H1 (cell line): ENCODE measurements at regions not wholly inside any gene's neighbourhood (a gene's known extent, or its start where the extent isn't known, plus 50 kb on each side); places are given as distances from the start of the nearest gene placed in this dataset.

Source experiments
- CTCF ChIA-PET: fragments of 300-600 bp; sonication (Branson Sonifier 250); formaldehyde crosslinking; loops from one replicate; lab custom pipeline; 2021; ENCODE audit not compliant: partially characterized antibody; lab: Charles Lee
- POLR2A ChIA-PET: fragments of 300-600 bp; sonication (Branson Sonifier 250); formaldehyde crosslinking; loops from one replicate; lab custom pipeline; 2021; ENCODE audit warnings: inconsistent platforms; ENCODE audit not compliant: partially characterized antibody; lab: Charles Lee
- DNase-seq, 2 experiments: peaks; one replicate each; pipeline versions ENCODE4 v3.0.0 to v3.0.0-alpha.2; 2010 to 2022; ENCODE audit warnings: low spot score in 2 of 2, low read depth in 1 of 2, mixed read lengths in 1 of 2
- FAIRE-seq: peaks from 2 replicates; lab custom pipeline; 2011; peaks lifted over from hg19 to GRCh38; lab: Jason Lieb, UNC
- H2AFZ ChIP-seq: 2 replicates; pipeline ENCODE4 v1.8.1; 2012; ENCODE audit warnings: low read length, inconsistent platforms
- H2AK5ac ChIP-seq: 2 replicates; pipeline ENCODE4 v1.6.1; 2013; ENCODE audit warnings: low read depth, low read length
- H2BK120ac ChIP-seq: replicated peaks from 2 replicates; pipeline ENCODE3; 2013; ENCODE audit warnings: low read depth, low read length, inconsistent platforms
- H2BK12ac ChIP-seq: 2 replicates; pipeline ENCODE4 v1.6.1; 2013; ENCODE audit warnings: low read depth, low read length
- H2BK15ac ChIP-seq: 2 replicates; pipeline ENCODE4 v1.6.1; 2013; ENCODE audit warnings: low read length
- H2BK20ac ChIP-seq: 2 replicates; pipeline ENCODE4 v1.6.1; 2013; ENCODE audit warnings: low read length
- H2BK5ac ChIP-seq: 2 replicates; pipeline ENCODE4 v1.6.1; 2013; ENCODE audit warnings: low read depth, low read length
- H3K14ac ChIP-seq: 2 replicates; pipeline ENCODE4 v1.6.1; 2013; ENCODE audit warnings: inconsistent platforms; ENCODE audit not compliant: insufficient read length
- H3K18ac ChIP-seq: 2 replicates; pipeline ENCODE4 v1.6.1; 2013; ENCODE audit warnings: low read length; ENCODE audit errors: extremely low read depth
- H3K23ac ChIP-seq: 2 replicates; pipeline ENCODE4 v1.6.1; 2013; ENCODE audit warnings: inconsistent platforms; ENCODE audit not compliant: insufficient read length
- H3K23me2 ChIP-seq: 2 replicates; pipeline ENCODE4 v1.6.1; 2013; ENCODE audit warnings: low read depth, low read length
- H3K27ac ChIP-seq: 2 replicates; pipeline ENCODE4 v1.6.1; 2011; ENCODE audit warnings: low read depth, low read length, inconsistent platforms
- H3K27me3 ChIP-seq, 4 experiments: replicated peaks in 1 of 4; 1 replicate in 1 of 4; 2 replicates in 3 of 4; pipeline versions ENCODE4 v1.6.1 to v1.8.1; 2011 to 2013; ENCODE audit warnings: low read length in 3 of 4, mild to moderate bottlenecking in 3 of 4, inconsistent platforms in 2 of 4, mixed read lengths in 2 of 4, moderate library complexity in 1 of 4; ENCODE audit not compliant: control insufficient read depth in 3 of 4, insufficient read depth in 3 of 4; ENCODE audit errors: extremely low read depth in 1 of 4
- H3K36me3 ChIP-seq, 4 experiments: 2 replicates each; pipeline versions ENCODE4 v1.6.1 to v1.8.1; 2011 to 2013; ENCODE audit warnings: mild to moderate bottlenecking in 4 of 4, low read length in 3 of 4, moderate library complexity in 2 of 4, control low read depth in 1 of 4, inconsistent platforms in 1 of 4; ENCODE audit not compliant: insufficient read depth in 4 of 4, control insufficient read depth in 2 of 4
- H3K4ac ChIP-seq: replicated peaks from 2 replicates; pipeline ENCODE3; 2013; ENCODE audit warnings: low read length, low read depth, mixed read lengths, inconsistent platforms; ENCODE audit not compliant: insufficient read length
- H3K4me1 ChIP-seq, 4 experiments: replicated peaks in 1 of 4; 1 replicate in 1 of 4; 2 replicates in 3 of 4; pipeline versions ENCODE4 v1.6.1 to v1.8.1; 2011 to 2013; ENCODE audit warnings: low read length in 3 of 4, inconsistent platforms in 2 of 4, mixed read lengths in 1 of 4; ENCODE audit not compliant: insufficient read depth in 4 of 4, control insufficient read depth in 3 of 4
- H3K4me2 ChIP-seq, 2 experiments: 2 replicates each; pipeline versions ENCODE4 v1.6.1 to v1.8.1; 2011 to 2013; ENCODE audit warnings: low read depth in 2 of 2, low read length in 2 of 2, control low read depth in 1 of 2, inconsistent platforms in 1 of 2, mild to moderate bottlenecking in 1 of 2; ENCODE audit not compliant: insufficient read depth in 1 of 2
- H3K4me3 ChIP-seq, 4 experiments: fragments of 200-600, 300-600 bp in 1 of 4; sonication (generic), shearing (Covaris generic), sonication (Bioruptor Twin) in 1 of 4; 2 replicates each; pipeline versions ENCODE4 v1.5.1 to v1.8.1; 2011 to 2016; ENCODE audit warnings: low read length in 4 of 4, low read depth in 3 of 4, control low read depth in 2 of 4, inconsistent platforms in 2 of 4, mild to moderate bottlenecking in 2 of 4, mixed read lengths in 1 of 4, moderate library complexity in 1 of 4; ENCODE audit not compliant: insufficient read depth in 2 of 4; ENCODE audit errors: extremely low read depth in 1 of 4
- H3K56ac ChIP-seq: replicated peaks from 2 replicates; pipeline ENCODE3; 2013; ENCODE audit warnings: low read depth, mild to moderate bottlenecking, mixed read lengths, low read length, inconsistent platforms; ENCODE audit not compliant: insufficient read length
- H3K79me1 ChIP-seq: 2 replicates; pipeline ENCODE4 v1.6.1; 2013; ENCODE audit warnings: low read depth, low read length, control low read depth
- H3K79me2 ChIP-seq, 2 experiments: 2 replicates each; pipeline versions ENCODE4 v1.6.1 to v1.8.1; 2012 to 2013; ENCODE audit warnings: low read length in 2 of 2, mild to moderate bottlenecking in 2 of 2, inconsistent platforms in 1 of 2; ENCODE audit not compliant: insufficient read depth in 2 of 2, control insufficient read depth in 1 of 2
- H3K9ac ChIP-seq, 4 experiments: replicated peaks in 1 of 4; 1 replicate in 1 of 4; 2 replicates in 3 of 4; pipeline versions ENCODE4 v1.6.1 to v1.8.1; 2011 to 2013; ENCODE audit warnings: low read depth in 3 of 4, low read length in 3 of 4, control low read depth in 2 of 4, mild to moderate bottlenecking in 2 of 4, moderate library complexity in 2 of 4, inconsistent platforms in 1 of 4; ENCODE audit errors: extremely low read depth in 1 of 4
- H3K9me3 ChIP-seq, 2 experiments: 2 replicates each; pipeline versions ENCODE4 v1.6.1 to v1.8.1; 2012 to 2013; ENCODE audit warnings: mild to moderate bottlenecking in 2 of 2, moderate library complexity in 2 of 2, control low read depth in 1 of 2, inconsistent platforms in 1 of 2, low read depth in 1 of 2, low read length in 1 of 2, mixed read lengths in 1 of 2; ENCODE audit not compliant: insufficient read depth in 2 of 2
- H4K20me1 ChIP-seq, 2 experiments: replicated peaks in 1 of 2; 2 replicates each; pipeline versions ENCODE3 to v1.8.1; 2011 to 2013; ENCODE audit warnings: inconsistent platforms in 2 of 2, low read length in 2 of 2, mild to moderate bottlenecking in 1 of 2; ENCODE audit not compliant: insufficient read depth in 2 of 2, control insufficient read depth in 1 of 2
- H4K5ac ChIP-seq: 2 replicates; pipeline ENCODE4 v1.6.1; 2013; ENCODE audit warnings: low read length, low read depth, mixed read lengths, inconsistent platforms; ENCODE audit not compliant: insufficient read length
- H4K8ac ChIP-seq: 2 replicates; pipeline ENCODE4 v1.8.0; 2013; ENCODE audit warnings: mild to moderate bottlenecking, moderate library complexity, low read length, inconsistent platforms; ENCODE audit not compliant: insufficient read depth; ENCODE audit errors: extremely low read depth
- H4K91ac ChIP-seq: replicated peaks from 2 replicates; pipeline ENCODE3; 2013; ENCODE audit warnings: low read length, mixed read lengths, inconsistent platforms; ENCODE audit not compliant: insufficient read length
- FOSL1 ChIP-seq: IDR thresholded peaks from 2 replicates; pipeline ENCODE4 v1.6.1; 2011; ENCODE audit warnings: mild to moderate bottlenecking, low read depth, low read length, moderate library complexity; ENCODE audit not compliant: insufficient read depth
- HDAC6 ChIP-seq: IDR thresholded peaks from one replicate; pipeline ENCODE4 v1.7.1; 2012; ENCODE audit warnings: low read depth, mild to moderate bottlenecking, inconsistent platforms, low read length, moderate library complexity
- KDM1A ChIP-seq: fragments of 200-600, 300-600 bp; sonication (generic); IDR thresholded peaks from 2 replicates; pipeline ENCODE4 v1.7.1; 2016; ENCODE audit warnings: mild to moderate bottlenecking, low read length, borderline replicate concordance
- KDM5A ChIP-seq: fragments of 200-600 bp; IDR thresholded peaks from 2 replicates; pipeline ENCODE4 v1.7.1; 2012; ENCODE audit warnings: mild to moderate bottlenecking, low read length, inconsistent platforms, mixed read lengths
- MAX ChIP-seq: IDR thresholded peaks from 2 replicates; pipeline ENCODE4 v1.6.1; 2012; ENCODE audit warnings: inconsistent platforms
- NANOG ChIP-seq: IDR thresholded peaks from 2 replicates; pipeline ENCODE4 v1.6.1; 2011; ENCODE audit warnings: low read length, low read depth, mild to moderate bottlenecking, inconsistent platforms; ENCODE audit not compliant: insufficient read depth, poor library complexity, severe bottlenecking
- POLR2AphosphoS5 ChIP-seq: IDR thresholded peaks from 2 replicates; pipeline ENCODE4 v1.6.1; 2011; ENCODE audit warnings: low read depth, low read length
- RAD21 ChIP-seq, 2 experiments: IDR thresholded peaks in 1 of 2; conservative IDR thresholded peaks in 1 of 2; 2 replicates each; pipeline ENCODE4 v1.6.1; 2011; ENCODE audit warnings: low read depth in 2 of 2, low read length in 2 of 2, improper control_type of control experiment in 1 of 2, inconsistent platforms in 1 of 2, mild to moderate bottlenecking in 1 of 2, moderate library complexity in 1 of 2
- RXRA ChIP-seq: IDR thresholded peaks from 2 replicates; pipeline ENCODE4 v1.6.1; 2011; ENCODE audit warnings: low read depth, mild to moderate bottlenecking, low read length, moderate library complexity; ENCODE audit not compliant: insufficient read depth
- SP1 ChIP-seq: IDR thresholded peaks from 2 replicates; pipeline ENCODE4 v1.6.1; 2011; ENCODE audit warnings: low read depth, low read length
- SP4 ChIP-seq: IDR thresholded peaks from 2 replicates; pipeline ENCODE4 v1.6.1; 2012; ENCODE audit warnings: low read length, inconsistent platforms
- TEAD4 ChIP-seq: IDR thresholded peaks from 2 replicates; pipeline ENCODE4 v1.6.1; 2012; ENCODE audit warnings: low read depth, low read length, inconsistent platforms, mixed read lengths
- YY1 ChIP-seq: IDR thresholded peaks from 2 replicates; pipeline ENCODE4 v1.6.1; 2011; ENCODE audit warnings: low read depth, mild to moderate bottlenecking, low read length
- WGBS, 2 experiments: shearing (Covaris generic) in 1 of 2; methylation state at CpG; one replicate each; pipeline versions ENCODE4 v1.1.6 to v1.1.7; 2013 to 2015; ENCODE audit warnings: low lambda C conversion rate in 2 of 2, mixed read lengths in 2 of 2, inconsistent platforms in 1 of 2, low coverage in 1 of 2, missing lambda C conversion rate in 1 of 2; ENCODE audit not compliant: insufficient replicate concordance in 2 of 2, insufficient coverage in 1 of 2, insufficient read length in 1 of 2; ENCODE audit errors: extremely low coverage in 1 of 2, missing lambda C conversion rate in 1 of 2; 5-methylcytosine and 5-hydroxymethylcytosine counted together
- TF ChIP-seq, protein P1 (sequence below): IDR thresholded peaks from 2 replicates; pipeline ENCODE4 v1.6.1; 2011; ENCODE audit warnings: low read length, improper control_type of control experiment

GRCh38 chr10:131772441-131772840, 128.4 kb upstream of the PPP2R2D start:
- Histone ChIP-seq H3K56ac (no peak overlapping the region), H3K4ac (no peak overlapping the region), H3K4me1 (peaks cover 0 to 3% (median 0%) of the 10 kb centered on the region in 4 experiments; a peak in 4 of 7 replicates), H2BK20ac (no peak overlapping the region), H3K18ac (no peak overlapping the region), H3K9me3 (peaks cover 0 to 3% of the 10 kb centered on the region in 2 experiments; a peak in 1 of 4 replicates), H2BK12ac (no peak overlapping the region), H4K8ac (no peak overlapping the region), H3K79me1 (no peaks in the 10 kb centered on the region), H2BK15ac (no peak overlapping the region), H3K27me3 (no peaks in the 10 kb centered on the region), H4K91ac (no peak overlapping the region), H3K79me2 (no peaks in the 10 kb centered on the region), H3K14ac (no peak overlapping the region), H2AFZ (no peak overlapping the region), H3K9ac (no peak overlapping the region), H3K4me3 (no peak overlapping the region), H2BK5ac (no peak overlapping the region), H3K36me3 (no peaks in the 10 kb centered on the region), H3K4me2 (no peak overlapping the region), H3K27ac (no peak overlapping the region), H3K23ac (no peak overlapping the region), H4K20me1 (no peaks in the 10 kb centered on the region), H3K23me2 (peaks cover 2% of the 10 kb centered on the region; the same call in 1 of the 2 replicates), H2BK120ac (no peak overlapping the region), H2AK5ac (no peak overlapping the region), H4K5ac (no peak overlapping the region)
- FAIRE-seq = no peak
- DNase-seq = no peak
- 89% methylated on average over 9 of the region's 9 CpGs; no CpG with 5 or more reads in 1 of the 2 experiments for WGBS, 2 experiments
- ChIA-PET CTCF (interaction anchor here (0.6 to 2.5 kb wide), 3 partner anchors 81 to 102 kb away, joined by 3 to 11 read pairs (median 3); no protein-coding TSS in a partner anchor), POLR2A (no interaction called here)
- TF ChIP-seq POLR2AphosphoS5 (no peak), KDM1A (no peak), YY1 (no peak), NANOG (no peak), SP1 (no peak), MAX (no peak), RXRA (no peak), TEAD4 (no peak), KDM5A (no peak), RAD21 (IDR thresholded peaks at IDR 0.05 in 1 of 2, conservative IDR thresholded peaks at IDR 0.05 in 1 of 2; ENCODE audit: low read depth in 2 of 2, low read length in 2 of 2) (no peak), HDAC6 (no peak), SP4 (no peak), FOSL1 (no peak)
- TF ChIP-seq, protein P1, sequence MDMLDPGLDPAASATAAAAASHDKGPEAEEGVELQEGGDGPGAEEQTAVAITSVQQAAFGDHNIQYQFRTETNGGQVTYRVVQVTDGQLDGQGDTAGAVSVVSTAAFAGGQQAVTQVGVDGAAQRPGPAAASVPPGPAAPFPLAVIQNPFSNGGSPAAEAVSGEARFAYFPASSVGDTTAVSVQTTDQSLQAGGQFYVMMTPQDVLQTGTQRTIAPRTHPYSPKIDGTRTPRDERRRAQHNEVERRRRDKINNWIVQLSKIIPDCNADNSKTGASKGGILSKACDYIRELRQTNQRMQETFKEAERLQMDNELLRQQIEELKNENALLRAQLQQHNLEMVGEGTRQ = no peak
